Transverse colon (tissue), 4 donors: ENCODE measurements at regions not wholly inside any gene's neighbourhood (a gene's known extent, or its start where the extent isn't known, plus 50 kb on each side); places are given as distances from the start of the nearest gene placed in this dataset.

Experiments used
- DNase-seq: peaks from one replicate; pipeline ENCODE4 v3.0.0-alpha.2; 2019
- H3K27ac ChIP-seq, 4 donors: fragments of 200-600 bp; sonication (generic); 2 replicates each; pipeline ENCODE4 v1.5.1; 2016 to 2018; ENCODE audit warnings: inconsistent platforms in 4 of 4
- H3K27me3 ChIP-seq: fragments of 200-600 bp; sonication (generic); 2 replicates; pipeline ENCODE4 v1.5.1; 2017; ENCODE audit warnings: inconsistent platforms
- H3K36me3 ChIP-seq, 4 donors: fragments of 200-600 bp; sonication (generic); 2 replicates each; pipeline ENCODE4 v1.5.1; 2017 to 2019; ENCODE audit warnings: inconsistent platforms in 4 of 4
- H3K4me1 ChIP-seq, 4 donors: fragments of 200-600 bp; sonication (generic); 2 replicates each; pipeline ENCODE4 v1.5.1; 2017 to 2020; ENCODE audit warnings: inconsistent platforms in 4 of 4
- H3K4me3 ChIP-seq, 4 donors: fragments of 200-600 bp; sonication (generic); 1 replicate in 1 of 4; 2 replicates in 3 of 4; pipeline versions ENCODE4 v1.5.1 to v1.6.1; 2017 to 2019; ENCODE audit warnings: inconsistent platforms in 4 of 4
- H3K9me3 ChIP-seq, 2 donors: fragments of 200-600 bp; sonication (generic); 2 replicates each; pipeline ENCODE4 v1.5.1; 2017 to 2019; ENCODE audit warnings: inconsistent platforms in 2 of 2
- CTCF ChIP-seq, 5 experiments: fragments of 200-600 bp in 3 of 5; fragments of 450-650 bp in 2 of 5; sonication (generic) in 3 of 5; IDR thresholded peaks; 1 replicate in 2 of 5; 2 replicates in 3 of 5; pipeline ENCODE4 v1.5.1; 2016 to 2017; ENCODE audit warnings: antibody characterized with exemption in 5 of 5, inconsistent platforms in 3 of 5, mild to moderate bottlenecking in 2 of 5, moderate library complexity in 1 of 5
- EP300 ChIP-seq: sonication (generic); formaldehyde crosslinking; IDR thresholded peaks from one replicate; pipeline ENCODE4 v1.6.1; 2017; ENCODE audit warnings: antibody characterized with exemption, low read depth
- POLR2A ChIP-seq: fragments of 450-650 bp; IDR thresholded peaks from one replicate; pipeline ENCODE4 v1.6.1; 2016; ENCODE audit warnings: antibody characterized with exemption, mild to moderate bottlenecking, moderate library complexity
- POLR2AphosphoS5 ChIP-seq, 3 donors: sonication (generic); formaldehyde crosslinking; IDR thresholded peaks; one replicate each; pipeline ENCODE4 v1.6.1; 2016; ENCODE audit warnings: antibody characterized with exemption in 3 of 3
- WGBS, 2 donors: methylation state at CpG; one replicate each; pipeline ENCODE4 v1.1.5; 2018; ENCODE audit warnings: low coverage in 1 of 2; 5-methylcytosine and 5-hydroxymethylcytosine counted together
- in situ Hi-C, 4 donors: fragments of 200-750 bp; cut with MboI; loops; one replicate each; pipeline versions ENCODE4 v1.15.0 to v1.15.1; 2017; ENCODE audit warnings: low sequenced_read_pairs in 3 of 4, low pct_ligation_motif_present in 1 of 4, low pct_unique_long_range_greater_than_20kb in 1 of 4
- intact Hi-C: fragments of 100-400 bp; cut with DNase I; formaldehyde crosslinking; loops from one replicate; pipeline ENCODE4 v1.15.1; 2023; ENCODE audit warnings: low total_unique reads

- H3K4me3 ChIP-seq: no peak overlapping the region
- no peak overlapping the region for H3K27ac ChIP-seq
- WGBS, 2 donors: 82 to 86% methylated on average over 2 of the region's 2 CpGs
- DNase-seq: no peak
- in situ Hi-C loops: no loop called here
- intact Hi-C loops: no loop called here
- no peaks in the 10 kb centered on the region for H3K27me3 ChIP-seq
- no peaks in the 10 kb centered on the region for H3K4me1 ChIP-seq
- TF ChIP-seq CTCF (IDR thresholded peaks at IDR 0.05) (no peak), POLR2A (no peak)
- H3K36me3 ChIP-seq: no peaks in the 10 kb centered on the region
- no peaks in the 10 kb centered on the region for H3K9me3 ChIP-seq
Observed at GRCh38 chr9:29966247-29966646, 2393.0 kb upstream of the C9orf72 start.

- H3K4me1 ChIP-seq: no peaks in the 10 kb centered on the region
- no peak for DNase-seq
- H3K9me3 ChIP-seq: no peaks in the 10 kb centered on the region
- H3K4me3 ChIP-seq: no peak overlapping the region
- TF ChIP-seq POLR2A: no peak
- TF ChIP-seq CTCF (IDR thresholded peaks at IDR 0.05): no peak
- TF ChIP-seq POLR2AphosphoS5 (IDR thresholded peaks at IDR 0.05): no peak
- TF ChIP-seq EP300: no peak
- in situ Hi-C loops: no loop called here
- no peaks in the 10 kb centered on the region for H3K36me3 ChIP-seq
- 100% methylated on average over 2 of the region's 3 CpGs; no CpG with 5 or more reads in 1 of the 2 donors for WGBS, 2 donors
- intact Hi-C loops: no loop called here
- no peaks in the 10 kb centered on the region for H3K27me3 ChIP-seq
- no peak overlapping the region for H3K27ac ChIP-seq
Observed at GRCh38 chr9:29968831-29969230, 2395.6 kb upstream of the C9orf72 start.

GRCh38 chr9:29969408-29969807 lies 2396.1 kb upstream of the C9orf72 start:
- intact Hi-C loops (no loop called here), in situ Hi-C loops (no loop called here)
- TF ChIP-seq POLR2AphosphoS5 (IDR thresholded peaks at IDR 0.05) (no peak), CTCF (IDR thresholded peaks at IDR 0.05) (no peak), EP300 (no peak), POLR2A (no peak)
- Histone ChIP-seq H3K27ac (no peak overlapping the region), H3K4me1 (no peaks in the 10 kb centered on the region), H3K4me3 (no peak overlapping the region), H3K9me3 (no peaks in the 10 kb centered on the region), H3K27me3 (no peaks in the 10 kb centered on the region), H3K36me3 (no peaks in the 10 kb centered on the region)
- 74% methylated on average over 4 of the region's 5 CpGs; no CpG with 5 or more reads in 1 of the 2 donors for WGBS, 2 donors
- DNase-seq: no peak

- in situ Hi-C loops: no loop called here
- no peaks in the 10 kb centered on the region for H3K27me3 ChIP-seq
- H3K4me3 ChIP-seq: no peak overlapping the region
- no peak for DNase-seq
- intact Hi-C loops: no loop called here
- 90% methylated on average over 15 of the region's 15 CpGs; no CpG with 5 or more reads in 1 of the 2 donors for WGBS, 2 donors
- no peak overlapping the region for H3K27ac ChIP-seq
- TF ChIP-seq EP300: no peak
- no peak for TF ChIP-seq POLR2AphosphoS5 (IDR thresholded peaks at IDR 0.05)
- no peaks in the 10 kb centered on the region for H3K9me3 ChIP-seq
- H3K36me3 ChIP-seq: no peaks in the 10 kb centered on the region
- H3K4me1 ChIP-seq: no peaks in the 10 kb centered on the region
Observed at GRCh38 chr9:29969856-29970647, 2396.8 kb upstream of the C9orf72 start.

- Histone ChIP-seq H3K27ac (no peak overlapping the region), H3K4me1 (no peaks in the 10 kb centered on the region), H3K9me3 (no peaks in the 10 kb centered on the region), H3K4me3 (no peak overlapping the region), H3K36me3 (no peaks in the 10 kb centered on the region), H3K27me3 (no peaks in the 10 kb centered on the region)
- in situ Hi-C loops (no loop called here), intact Hi-C loops (no loop called here)
- no peak for TF ChIP-seq POLR2AphosphoS5 (IDR thresholded peaks at IDR 0.05)
- no peak for TF ChIP-seq EP300
- no peak for TF ChIP-seq POLR2A
- no peak for TF ChIP-seq CTCF (IDR thresholded peaks at IDR 0.05)
- no peak for DNase-seq
- 87 to 92% methylated on average over 1 of the region's 1 CpG for WGBS, 2 donors
Observed at GRCh38 chr9:29974197-29974596, 2400.9 kb upstream of the C9orf72 start.
